ENCODE measurements at regions not wholly inside any gene's neighbourhood (a gene's known extent, or its start where the extent isn't known, plus 50 kb on each side); places are given as distances from the start of the nearest gene placed in this dataset.
"Not testable (repeated sequence)": the region's sequence is repeated elsewhere in the genome, so short reads cannot be mapped to it uniquely, and the experiment has no call there.

GRCh38 chr17:54180950-54181349, 358.2 kb downstream of the KIF2B start:
- no peaks in the 10 kb centered on the region for H3K9me3 ChIP-seq (ENCODE audit: severe bottlenecking)
- TF ChIP-seq CTCF (IDR thresholded peaks at IDR 0.05; ENCODE audit: low read depth, low read length): no peak
- H3K36me3 ChIP-seq: no peaks in the 10 kb centered on the region
- H3K27me3 ChIP-seq (ENCODE audit: insufficient read depth, low read depth, severe bottlenecking): no peaks in the 10 kb centered on the region
- no peak for DNase-seq
- H3K27ac ChIP-seq: no peak overlapping the region
- no peak overlapping the region for H3K4me3 ChIP-seq (ENCODE audit: low read depth, low read length)

- Histone ChIP-seq H3K27ac (no peak overlapping the region), H3K27me3 (ENCODE audit: insufficient read depth, low read depth, severe bottlenecking) (no peaks in the 10 kb centered on the region), H3K4me3 (ENCODE audit: low read depth, low read length) (no peak overlapping the region), H3K36me3 (no peaks in the 10 kb centered on the region), H3K9me3 (ENCODE audit: severe bottlenecking) (no peaks in the 10 kb centered on the region)
- no peak for TF ChIP-seq CTCF (IDR thresholded peaks at IDR 0.05; ENCODE audit: low read depth, low read length)
- DNase-seq: no peak
These were observed 368.5 kb downstream of the KIF2B start for GRCh38 chr17:54191261-54191660.

- Histone ChIP-seq H3K9me3 (ENCODE audit: severe bottlenecking) (no peaks in the 10 kb centered on the region), H3K4me3 (ENCODE audit: low read depth, low read length) (no peak overlapping the region), H3K36me3 (no peaks in the 10 kb centered on the region), H3K27me3 (ENCODE audit: insufficient read depth, low read depth, severe bottlenecking) (no peaks in the 10 kb centered on the region), H3K27ac (no peak overlapping the region)
- no peak for TF ChIP-seq CTCF (IDR thresholded peaks at IDR 0.05; ENCODE audit: low read depth, low read length)
- DNase-seq: no peak
These were observed 371.5 kb downstream of the KIF2B start for GRCh38 chr17:54194268-54194667.

GRCh38 chr17:54196751-54197150, 374.0 kb downstream of the KIF2B start:
- Histone ChIP-seq H3K9me3 (ENCODE audit: severe bottlenecking) (no peaks in the 10 kb centered on the region), H3K27me3 (ENCODE audit: insufficient read depth, low read depth, severe bottlenecking) (no peaks in the 10 kb centered on the region), H3K4me3 (ENCODE audit: low read depth, low read length) (no peak overlapping the region), H3K27ac (no peak overlapping the region), H3K36me3 (no peaks in the 10 kb centered on the region)
- no peak for TF ChIP-seq CTCF (IDR thresholded peaks at IDR 0.05; ENCODE audit: low read depth, low read length)
- peak; percentile 54 for DNase-seq

- not testable (repeated sequence) for H3K4me3 ChIP-seq (ENCODE audit: low read depth, low read length); H3K27ac ChIP-seq; H3K36me3 ChIP-seq; H3K27me3 ChIP-seq (ENCODE audit: insufficient read depth, low read depth, severe bottlenecking); H3K9me3 ChIP-seq (ENCODE audit: severe bottlenecking); DNase-seq
These were observed 378.7 kb downstream of the KIF2B start for GRCh38 chr17:54201380-54201779.

GRCh38 chr17:54220829-54221228, 398.1 kb downstream of the KIF2B start:
- DNase-seq: no peak
- Histone ChIP-seq H3K27me3 (ENCODE audit: insufficient read depth, low read depth, severe bottlenecking) (no peaks in the 10 kb centered on the region), H3K4me3 (ENCODE audit: low read depth, low read length) (no peak overlapping the region), H3K27ac (no peak overlapping the region), H3K36me3 (no peaks in the 10 kb centered on the region), H3K9me3 (ENCODE audit: severe bottlenecking) (no peaks in the 10 kb centered on the region)
- TF ChIP-seq CTCF (IDR thresholded peaks at IDR 0.05; ENCODE audit: low read depth, low read length): no peak
